ENCODE measurements at regions not wholly inside any gene's neighbourhood (a gene's known extent, or its start where the extent isn't known, plus 50 kb on each side); places are given as distances from the start of the nearest gene placed in this dataset.
"Not testable (repeated sequence)": the region's sequence is repeated elsewhere in the genome, so short reads cannot be mapped to it uniquely, and the experiment has no call there.

DNA sequence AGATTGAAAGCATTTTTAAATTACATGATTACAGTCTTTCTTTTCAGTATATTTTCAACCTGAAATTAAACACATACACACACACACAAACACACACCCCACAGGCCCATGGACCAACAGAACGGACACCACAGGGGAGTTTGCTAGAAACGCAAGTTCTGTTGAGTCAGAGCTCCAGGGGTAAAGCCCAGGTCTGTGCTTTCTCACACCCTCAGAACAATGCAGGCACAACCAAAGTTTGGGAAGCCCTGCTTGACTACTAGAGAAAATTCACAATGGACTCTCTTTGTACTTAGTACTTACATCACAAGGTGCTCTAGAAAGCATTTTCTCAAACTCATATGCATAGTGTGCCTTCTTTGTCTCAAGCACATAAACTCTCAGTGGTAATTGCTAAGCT, 704.0 kb upstream of the IGFBP3 start:
- DNase-seq (ENCODE audit: low read depth) = no peak

DNA sequence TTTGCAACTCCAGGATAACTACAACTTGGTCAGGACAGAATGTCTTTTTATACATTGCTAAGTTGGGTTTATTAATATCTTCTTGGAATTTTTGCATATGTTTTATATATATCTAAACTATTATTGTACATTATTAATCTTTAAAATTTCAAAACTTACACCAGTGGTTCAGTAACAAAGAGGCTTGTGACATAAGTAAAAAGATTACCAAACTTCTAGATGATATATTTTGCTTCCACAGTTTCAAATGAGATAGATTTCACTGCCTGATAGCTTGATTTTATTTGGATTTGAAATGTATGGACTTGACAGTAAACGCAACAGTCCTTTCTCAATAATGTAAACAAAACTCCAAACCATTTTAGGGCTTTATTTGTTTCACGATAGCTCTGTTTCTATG, 701.2 kb upstream of the IGFBP3 start:
- no peak for DNase-seq (ENCODE audit: low read depth)

DNA sequence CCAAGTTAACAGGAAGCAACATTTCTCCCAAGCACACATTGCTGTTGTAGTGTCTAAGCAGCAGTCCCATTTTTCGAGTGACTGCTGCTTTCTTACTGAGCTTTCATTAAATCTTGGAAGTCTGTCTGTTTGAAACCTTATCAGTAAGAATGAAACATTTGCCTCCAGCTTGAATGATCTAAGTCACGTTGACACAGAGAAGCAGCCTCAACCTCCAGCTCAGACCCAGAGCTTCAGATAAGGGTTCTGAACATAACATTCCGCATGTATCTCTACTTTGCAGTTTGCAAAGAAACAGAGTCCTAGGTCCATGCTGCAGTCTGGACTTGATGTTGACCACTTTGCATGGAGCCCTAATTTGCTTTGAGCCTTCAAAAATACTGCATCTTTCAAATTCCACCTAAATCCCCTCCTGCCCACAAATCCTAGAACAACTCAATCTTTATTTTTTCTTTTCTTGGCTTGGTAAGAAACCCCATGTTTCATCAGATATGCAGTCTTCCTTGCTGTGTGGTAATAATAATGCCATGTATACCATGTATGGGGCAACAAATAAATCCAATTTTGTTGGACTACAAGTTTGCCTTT, 698.7 kb upstream of the IGFBP3 start:
- DNase-seq (ENCODE audit: low read depth) = no peak

GRCh38 chr7:46616636-46617035, 695.6 kb upstream of the IGFBP3 start:
- DNase-seq (ENCODE audit: low read depth) = no peak

DNA sequence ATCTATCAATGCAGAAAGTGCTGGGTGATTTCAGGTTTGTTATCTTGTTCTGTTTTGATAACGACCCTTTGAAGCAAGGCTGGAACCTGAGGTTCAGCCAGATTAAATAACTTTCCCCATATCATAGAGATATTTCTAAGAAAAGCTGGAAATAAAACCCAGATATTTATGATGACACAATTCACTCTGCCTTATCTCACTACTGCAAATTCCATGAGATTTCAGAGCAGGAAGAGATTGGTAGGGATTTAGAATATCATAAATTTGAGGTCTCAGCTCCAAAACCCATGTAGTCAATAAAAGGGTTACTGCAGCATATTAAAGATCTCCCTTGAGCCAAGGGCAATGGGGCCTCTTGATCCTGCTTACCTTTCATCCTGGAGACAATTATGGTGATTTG, 692.5 kb upstream of the IGFBP3 start:
- no peak for DNase-seq (ENCODE audit: low read depth)

GRCh38 chr7:46613116-46613515, 692.0 kb upstream of the IGFBP3 start:
- DNase-seq (ENCODE audit: low read depth) = no peak

DNA sequence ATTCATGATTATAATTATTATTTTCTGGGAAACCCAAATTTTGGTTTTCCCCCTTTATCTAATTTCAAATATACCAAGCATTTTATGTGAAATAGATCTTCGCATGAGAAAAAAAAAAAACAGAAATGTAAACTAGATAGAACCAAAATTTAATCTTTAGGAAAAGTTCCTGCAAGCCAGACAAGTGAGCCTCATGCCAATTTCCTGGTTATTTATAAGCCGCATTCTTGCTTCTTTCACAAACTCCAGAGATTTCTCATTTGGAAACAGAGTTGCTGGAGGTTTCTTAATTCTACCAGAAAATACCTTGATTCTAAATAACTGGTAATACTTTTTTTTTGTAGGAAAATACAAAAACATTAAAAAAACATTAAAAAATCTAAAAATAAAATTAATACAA, 690.4 kb upstream of the IGFBP3 start:
- DNase-seq (ENCODE audit: low read depth) = no peak

DNA sequence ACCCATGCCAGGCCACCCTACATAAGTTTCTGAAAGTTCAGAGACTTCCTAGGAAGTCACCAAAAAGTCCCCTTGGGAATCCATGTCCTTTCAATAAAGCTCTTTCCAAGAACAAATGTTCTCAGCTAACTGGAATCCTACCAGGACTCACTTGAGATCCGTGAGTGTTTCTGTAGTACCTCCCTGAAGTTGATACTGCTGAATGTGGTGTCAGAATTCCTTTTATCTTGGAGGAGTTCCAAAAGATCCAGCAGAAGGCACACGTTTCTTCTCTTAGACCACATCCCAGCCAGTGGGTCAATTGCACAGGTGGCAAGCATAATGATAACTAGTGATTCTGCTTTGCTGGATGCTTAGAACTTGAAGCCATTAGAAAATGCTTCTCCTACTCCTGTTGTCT, 689.7 kb upstream of the IGFBP3 start:
- no peak for DNase-seq (ENCODE audit: low read depth)

GRCh38 chr7:46607176-46607575, 686.1 kb upstream of the IGFBP3 start:
- no peak for DNase-seq (ENCODE audit: low read depth)

- no peak for DNase-seq (ENCODE audit: low read depth)
These were observed 685.7 kb upstream of the IGFBP3 start for GRCh38 chr7:46606761-46607160.

- DNase-seq (ENCODE audit: low read depth) = no peak
These were observed 683.2 kb upstream of the IGFBP3 start for GRCh38 chr7:46604241-46604661.

DNA sequence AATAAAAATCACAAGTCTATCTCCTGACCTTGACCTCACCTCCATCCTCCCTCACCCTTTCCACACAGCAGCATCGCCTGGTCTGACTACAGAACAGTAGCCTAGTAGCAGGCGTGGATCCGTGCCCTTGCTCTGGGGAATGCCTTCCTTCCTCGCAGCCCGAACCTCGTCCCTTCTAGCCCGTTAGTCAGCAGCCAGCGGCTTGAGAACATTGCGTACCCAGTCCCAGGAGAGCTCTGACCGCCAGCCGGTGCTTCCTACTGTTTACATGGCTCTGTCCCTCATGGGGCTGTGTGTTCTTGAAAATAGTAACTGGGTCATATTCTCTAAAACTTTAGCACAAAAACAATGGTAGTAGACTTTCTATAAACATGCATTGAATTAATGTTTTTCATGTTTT, 682.7 kb upstream of the IGFBP3 start:
- peak; percentile 42 for DNase-seq (ENCODE audit: low read depth)

DNA sequence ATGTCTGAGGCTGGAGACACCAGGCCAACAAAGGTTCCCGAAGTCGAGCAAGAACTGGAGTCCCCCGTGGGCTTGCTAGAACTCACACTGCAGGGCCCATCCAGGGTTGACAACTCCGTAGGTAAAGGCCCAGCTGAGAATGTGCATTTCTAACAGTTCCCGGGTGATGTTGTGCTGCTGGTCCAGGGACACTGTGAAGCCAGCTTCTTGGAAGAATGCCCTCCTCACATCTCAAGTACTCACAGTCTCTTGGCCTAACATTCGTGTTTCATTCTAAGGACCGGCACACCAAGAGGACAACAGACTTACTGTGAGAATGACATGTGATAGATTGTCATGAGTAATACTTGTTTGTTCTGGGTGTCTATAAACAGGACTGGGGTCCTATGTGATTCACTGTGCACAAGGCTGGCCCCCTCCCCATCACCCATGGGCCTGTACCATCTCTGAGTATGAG, 682.3 kb upstream of the IGFBP3 start:
- no peak for DNase-seq (ENCODE audit: low read depth)

DNA sequence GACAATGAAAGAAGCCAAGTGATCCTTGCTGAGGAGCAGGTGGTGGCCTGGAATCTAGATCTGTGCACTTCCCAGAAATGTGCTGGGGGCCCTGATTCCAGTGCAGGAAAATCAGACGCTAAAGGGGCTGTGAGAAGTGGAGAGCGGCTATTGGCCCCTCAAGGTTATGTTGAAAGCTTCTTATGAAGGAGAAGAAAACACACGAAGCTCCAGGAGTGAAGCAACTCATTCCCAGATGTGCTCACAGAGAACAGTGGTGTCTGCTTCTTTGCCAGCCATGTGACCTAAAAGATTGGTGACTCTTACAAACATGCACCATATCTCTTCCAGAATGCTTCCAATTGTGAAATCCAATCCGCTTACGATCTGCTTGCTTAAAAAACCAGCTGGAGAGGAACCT, 679.3 kb upstream of the IGFBP3 start:
- peak; percentile 81 for DNase-seq (ENCODE audit: low read depth)

DNA sequence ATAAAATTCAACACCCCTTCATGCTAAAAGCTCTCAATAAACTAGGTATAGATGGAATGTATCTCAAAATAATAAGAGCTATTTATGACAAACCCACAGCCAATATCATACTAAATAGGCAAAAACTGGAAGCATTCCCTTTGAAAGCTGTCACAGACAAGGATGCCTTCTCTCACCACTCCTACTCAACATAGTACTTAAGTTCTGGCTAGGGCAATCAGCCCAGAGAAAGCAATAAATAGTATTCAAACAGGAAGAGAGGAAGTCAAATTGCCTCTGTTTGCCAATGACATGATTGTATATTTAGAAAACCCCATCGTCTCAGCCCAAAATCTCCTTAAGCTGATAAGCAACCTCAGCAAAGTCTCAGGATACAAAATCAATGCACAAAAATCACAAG, 673.8 kb upstream of the IGFBP3 start:
- not testable (repeated sequence) for DNase-seq (ENCODE audit: low read depth)

DNA sequence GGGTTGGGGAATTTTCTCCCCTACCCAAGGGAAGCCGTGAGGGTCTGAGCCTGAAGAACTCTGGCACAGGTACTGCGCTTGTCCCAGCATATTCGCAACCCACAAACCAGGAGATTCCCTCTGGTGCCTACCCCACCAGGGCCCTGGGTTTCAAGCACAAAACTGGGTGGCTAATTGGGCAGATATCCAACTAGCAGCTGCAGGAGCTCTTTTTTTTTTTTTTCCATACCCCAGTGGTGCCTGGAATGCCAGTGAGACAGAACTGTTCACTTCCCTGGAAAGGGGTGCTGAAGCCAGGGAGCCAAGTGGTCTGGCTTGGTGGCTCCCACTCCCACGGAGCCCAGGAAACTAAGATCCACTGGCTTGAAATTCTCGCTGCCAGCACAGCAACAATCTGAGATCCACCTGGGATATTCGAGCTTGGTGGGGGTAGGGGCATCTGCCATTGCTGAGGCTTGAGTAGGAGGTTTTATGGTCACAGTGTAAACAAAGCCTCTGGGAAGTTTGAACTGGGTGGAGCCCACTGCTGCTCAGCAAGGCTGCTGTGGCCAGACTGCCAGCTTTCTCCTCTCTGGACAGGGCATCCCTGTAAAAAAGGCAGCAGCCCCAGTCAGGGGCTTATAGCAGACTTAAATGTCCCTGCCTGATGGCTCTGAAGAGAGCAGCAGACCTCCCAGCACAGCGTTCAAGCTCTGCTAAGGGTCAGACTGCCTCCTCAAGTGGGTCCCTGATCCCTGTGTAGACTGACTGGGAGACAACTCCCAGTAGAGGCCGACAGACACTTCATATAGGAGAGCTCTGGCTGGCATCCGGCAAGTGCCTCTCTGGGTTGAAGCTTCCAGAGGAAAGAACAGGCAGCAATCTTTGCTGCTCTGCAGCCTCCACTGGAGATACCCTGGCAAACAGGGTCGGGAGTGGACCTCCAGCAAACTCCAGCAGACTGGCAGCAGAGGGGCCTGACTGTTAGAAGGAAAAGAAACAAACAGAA, 670.1 kb upstream of the IGFBP3 start:
- not testable (repeated sequence) for DNase-seq (ENCODE audit: low read depth)

DNA sequence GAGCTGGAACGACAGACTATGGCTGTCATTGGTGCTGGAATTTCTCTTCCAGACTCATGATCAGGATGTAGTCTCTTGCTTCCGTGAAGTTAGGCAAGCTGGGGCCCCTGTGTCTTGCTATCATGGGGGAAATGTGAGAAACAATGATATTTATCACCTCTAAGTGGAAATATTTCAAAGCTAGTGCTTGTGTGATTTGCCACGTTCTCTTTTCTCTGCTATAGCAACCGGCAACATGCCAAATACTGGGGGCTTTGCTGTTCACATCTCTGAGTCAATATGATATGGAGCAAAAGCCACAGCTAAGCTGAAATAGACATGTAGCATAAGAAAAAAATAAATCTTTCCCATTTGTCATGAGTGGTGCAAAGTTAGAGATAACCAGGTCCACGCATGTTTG, 668.2 kb upstream of the IGFBP3 start:
- DNase-seq (ENCODE audit: low read depth) = no peak

- DNase-seq (ENCODE audit: low read depth) = no peak
These were observed 665.3 kb upstream of the IGFBP3 start for GRCh38 chr7:46586406-46586805.

DNA sequence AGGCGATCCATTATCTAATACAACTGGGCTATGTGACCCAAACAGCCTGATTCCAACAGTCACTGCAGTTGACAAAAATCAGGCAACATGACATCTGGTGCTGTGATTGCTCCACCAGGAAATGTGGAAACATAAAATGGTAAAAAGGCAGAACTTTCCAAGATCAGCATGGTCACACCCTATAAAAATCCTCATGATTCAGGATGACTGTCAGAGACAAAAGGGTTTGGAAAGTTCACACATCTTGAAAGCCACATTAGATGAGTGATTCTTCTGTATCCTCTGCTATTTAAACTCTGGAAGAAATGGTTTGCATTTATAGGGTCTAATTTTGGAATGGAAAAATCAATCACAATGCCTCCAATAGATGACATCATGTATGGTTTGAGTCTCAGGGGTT, 662.6 kb upstream of the IGFBP3 start:
- DNase-seq (ENCODE audit: low read depth) = peak; percentile 88

GRCh38 chr7:46581268-46581667, 660.2 kb upstream of the IGFBP3 start:
- no peak for DNase-seq (ENCODE audit: low read depth)

DNA sequence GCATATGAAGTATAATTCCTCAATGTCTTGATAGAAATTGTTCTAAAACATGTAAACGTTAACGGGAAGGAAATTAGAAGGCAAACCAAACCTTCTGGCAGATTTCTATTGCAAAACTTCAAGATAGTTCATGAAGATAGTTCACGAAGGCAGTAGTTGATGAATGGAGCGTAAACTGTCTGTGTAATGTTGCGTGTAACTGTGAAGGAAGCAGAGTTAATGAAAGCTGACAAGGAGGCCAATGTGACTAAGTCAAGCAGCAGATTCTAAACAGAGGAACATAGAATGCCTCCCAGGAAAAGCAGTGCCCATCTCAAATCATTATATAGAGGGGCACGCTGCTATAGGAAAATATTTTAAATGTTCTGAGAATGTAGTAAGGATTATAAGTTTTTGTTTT, 659.7 kb upstream of the IGFBP3 start:
- DNase-seq (ENCODE audit: low read depth) = no peak

- DNase-seq (ENCODE audit: low read depth) = no peak
These were observed 656.3 kb upstream of the IGFBP3 start for GRCh38 chr7:46577394-46577793.

GRCh38 chr7:46576950-46577349, 655.9 kb upstream of the IGFBP3 start:
- no peak for DNase-seq (ENCODE audit: low read depth)
